GM12873 (cell line): ENCODE measurements at regions not wholly inside any gene's neighbourhood (a gene's known extent, or its start where the extent isn't known, plus 50 kb on each side); places are given as distances from the start of the nearest gene placed in this dataset.

ENCODE experiments used
- CTCF ChIP-seq: IDR thresholded peaks from 2 replicates; pipeline ENCODE4 v1.5.1; 2012; ENCODE audit warnings: low read depth, mild to moderate bottlenecking, moderate library complexity, low read length, control low read depth; ENCODE audit not compliant: insufficient read depth; ENCODE audit errors: missing control alignments

- TF ChIP-seq CTCF = no peak
Observed at GRCh38 chr17:56694825-56695224, 101.3 kb downstream of the NOG start.

GRCh38 chr17:56697190-56697589 lies 103.7 kb downstream of the NOG start:
- no peak for TF ChIP-seq CTCF

- no peak for TF ChIP-seq CTCF
Observed at GRCh38 chr17:56699186-56699894, 105.8 kb downstream of the NOG start.

- no peak for TF ChIP-seq CTCF
Observed at GRCh38 chr17:56700919-56701420, 107.5 kb downstream of the NOG start.

- TF ChIP-seq CTCF = no peak
Observed at GRCh38 chr17:56707312-56708219, 114.1 kb downstream of the NOG start.

- no peak for TF ChIP-seq CTCF
Observed at GRCh38 chr17:56708220-56708558, 114.7 kb downstream of the NOG start.

- TF ChIP-seq CTCF = no peak
Observed at GRCh38 chr17:56708670-56709410, 115.3 kb downstream of the NOG start.
